ENCODE measurements at regions not wholly inside any gene's neighbourhood (a gene's known extent, or its start where the extent isn't known, plus 50 kb on each side); places are given as distances from the start of the nearest gene placed in this dataset.

GRCh38 chr7:1361016-1361755 lies 98.1 kb downstream of the MICALL2 start:
- DNase-seq: no peak

- no peak for DNase-seq
These were observed 97.5 kb downstream of the MICALL2 start for GRCh38 chr7:1361756-1362125.

DNA sequence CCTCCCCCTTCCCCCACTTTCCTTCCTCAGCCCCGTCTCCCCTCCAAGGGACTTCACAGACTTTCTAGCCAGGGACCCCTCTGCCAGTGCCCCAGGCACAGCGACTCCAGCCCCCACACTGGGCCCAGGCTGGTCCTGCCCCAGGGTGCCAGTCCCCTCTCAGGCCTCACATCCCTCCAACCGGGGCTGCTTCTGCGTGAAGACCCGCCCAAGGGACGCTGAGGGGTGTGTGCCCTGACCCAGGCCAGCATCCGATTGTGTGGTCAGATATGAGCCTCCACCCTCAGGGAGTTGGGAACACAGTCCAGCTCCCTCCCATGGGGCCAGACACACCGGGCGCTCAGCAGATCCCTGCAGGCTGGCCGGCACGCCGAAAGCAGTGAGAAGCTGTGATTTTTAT lies 97.0 kb downstream of the MICALL2 start:
- no peak for DNase-seq

GRCh38 chr7:1364068-1364905 lies 95.0 kb downstream of the MICALL2 start:
- no peak for DNase-seq

GRCh38 chr7:1364906-1365570 lies 94.2 kb downstream of the MICALL2 start:
- no peak for DNase-seq

- DNase-seq: no peak
These were observed 93.4 kb downstream of the MICALL2 start for GRCh38 chr7:1365846-1366245.

DNA sequence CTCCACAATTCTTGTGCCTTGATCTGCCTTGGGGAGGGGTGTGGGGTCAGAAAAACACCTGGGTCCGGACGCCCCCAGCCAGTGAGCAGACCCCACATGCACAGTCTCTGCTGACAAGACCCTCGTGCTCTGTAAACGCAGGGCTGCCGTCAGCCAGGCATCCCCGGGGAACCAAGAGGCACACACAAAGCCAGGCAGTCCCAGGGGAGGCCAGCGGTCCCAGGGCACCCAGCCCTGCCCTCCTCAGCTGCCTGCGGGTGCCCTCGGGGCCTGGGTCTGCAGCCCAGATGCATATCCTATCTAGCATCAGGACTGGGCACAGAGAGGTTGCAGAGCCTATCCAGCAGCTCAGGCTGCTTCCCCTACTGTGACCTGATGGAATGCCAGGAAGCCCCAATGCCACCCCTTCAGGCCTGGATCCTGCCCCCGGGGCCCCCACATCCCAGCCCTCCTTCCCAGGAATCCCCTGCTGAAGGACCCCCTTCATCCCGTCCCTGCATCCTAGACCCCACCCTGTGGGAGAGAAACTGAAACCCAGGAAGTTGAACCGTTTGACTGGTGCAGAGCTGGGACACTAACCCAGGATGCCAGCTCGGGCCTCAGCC lies 92.4 kb downstream of the MICALL2 start:
- no peak for DNase-seq

- DNase-seq: no peak
These were observed 91.6 kb downstream of the MICALL2 start for GRCh38 chr7:1367501-1368183.

GRCh38 chr7:1368184-1368681 lies 91.0 kb downstream of the MICALL2 start:
- DNase-seq: no peak

- peak; percentile 62 for DNase-seq
These were observed 90.3 kb downstream of the MICALL2 start for GRCh38 chr7:1368682-1369571.

GRCh38 chr7:1369916-1370657 lies 89.2 kb downstream of the MICALL2 start:
- DNase-seq: no peak

DNA sequence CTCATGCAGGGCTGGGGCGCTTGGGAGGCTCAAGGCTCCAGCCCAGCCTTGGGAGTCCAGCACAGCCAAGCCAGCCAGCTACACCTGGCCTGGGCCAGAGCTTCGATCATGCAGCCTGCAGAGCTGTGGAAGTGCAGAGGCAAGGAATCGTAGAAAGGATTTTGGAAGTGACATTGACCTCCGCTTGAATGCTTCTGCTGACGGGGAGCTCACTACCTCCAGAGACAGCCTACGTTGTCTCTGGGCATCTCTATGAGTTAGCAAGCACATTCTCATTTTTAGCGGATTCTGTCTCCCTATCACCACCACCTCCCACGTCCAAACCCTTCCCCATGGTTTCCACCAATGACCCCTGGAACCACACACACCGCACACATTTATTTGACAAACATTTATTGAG lies 88.5 kb downstream of the MICALL2 start:
- no peak for DNase-seq

GRCh38 chr7:1372063-1372462 lies 87.2 kb downstream of the MICALL2 start:
- no peak for DNase-seq

- DNase-seq: no peak
These were observed 86.4 kb downstream of the MICALL2 start for GRCh38 chr7:1372671-1373379.

DNA sequence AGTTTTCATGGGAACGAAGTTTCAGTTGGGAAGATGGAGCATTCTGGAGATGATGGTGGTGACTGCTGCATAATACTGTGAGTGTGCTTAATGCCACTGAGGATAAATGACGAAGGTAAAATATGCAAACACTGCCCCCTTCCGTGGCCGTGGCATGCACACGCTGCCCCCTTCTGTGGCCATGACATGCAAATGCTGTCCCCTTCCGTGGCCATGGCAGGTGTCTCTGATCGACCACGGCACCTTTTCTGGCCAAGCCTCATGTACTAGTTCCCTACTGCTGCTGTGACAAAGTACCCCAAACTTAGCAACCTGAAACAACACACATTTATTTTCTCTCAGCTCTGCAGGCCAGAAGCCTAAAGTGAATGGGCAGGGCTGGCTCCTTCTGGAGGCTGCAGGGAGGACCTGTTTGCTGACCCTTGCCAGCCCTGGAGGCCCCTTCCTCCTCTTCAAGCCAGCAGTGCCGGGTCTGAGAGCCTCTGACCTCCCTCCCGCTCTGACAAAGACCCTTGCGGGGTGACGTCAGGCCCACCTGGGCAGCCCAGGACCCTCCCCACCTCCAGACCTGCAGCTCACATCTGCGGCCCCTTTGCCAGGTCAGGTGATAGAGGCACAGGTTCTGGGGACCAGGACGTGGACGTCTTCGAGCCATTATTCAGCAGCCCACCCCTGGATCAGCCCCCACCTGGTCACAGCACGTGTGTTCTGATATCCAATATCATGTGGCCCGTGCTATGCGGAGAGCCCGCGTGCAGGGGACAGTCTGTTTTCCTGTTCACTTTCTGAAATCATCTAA lies 82.0 kb downstream of the MICALL2 start:
- DNase-seq: no peak

DNA sequence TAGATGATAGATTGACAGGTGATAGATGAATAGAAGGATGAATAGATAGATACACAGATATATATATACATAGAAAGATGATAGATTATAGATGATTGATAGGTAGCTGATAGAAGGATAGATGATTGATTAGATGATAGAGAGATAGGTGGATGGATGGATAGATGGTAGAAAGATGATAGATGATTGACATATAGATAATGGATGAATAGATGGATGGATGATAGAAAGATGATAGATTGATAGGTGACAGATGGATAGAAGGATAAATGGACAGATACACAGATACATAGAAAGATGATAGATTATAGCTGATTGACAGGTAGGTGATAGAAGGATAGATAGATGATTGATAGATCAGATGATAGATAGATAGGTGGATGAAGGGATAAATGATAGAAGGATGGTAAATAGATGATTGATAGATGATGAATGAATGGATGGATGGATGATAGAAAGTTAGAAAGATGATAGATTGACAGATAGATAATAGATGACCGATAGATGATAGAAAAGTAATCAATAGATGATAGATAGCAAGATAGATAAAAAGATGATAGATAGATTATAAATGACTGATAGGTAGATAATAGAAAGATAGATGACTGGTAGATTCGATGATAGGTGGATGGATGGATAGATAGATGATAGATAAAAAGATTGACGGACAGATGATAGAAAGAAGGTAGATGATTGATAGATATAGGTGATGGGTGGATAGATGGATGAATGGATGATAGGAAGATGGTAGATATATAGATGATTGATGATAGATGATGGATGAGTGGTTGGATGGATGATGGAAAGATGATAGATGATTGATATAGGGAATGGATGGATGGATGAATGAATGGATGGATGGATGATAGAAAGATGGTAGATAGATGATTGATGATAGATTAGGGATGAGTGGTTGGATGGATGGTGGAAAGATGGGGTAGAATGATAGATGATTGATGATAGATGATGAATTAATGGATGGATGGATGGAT lies 80.4 kb downstream of the MICALL2 start:
- no peak for DNase-seq

GRCh38 chr7:1380231-1380815 lies 78.9 kb downstream of the MICALL2 start:
- no peak for DNase-seq

Data from stimulated activated CD4-positive, alpha-beta T cell treated with anti-CD3 and anti-CD28 coated beads, Interleukin-15, amount 100 ng/mL, for 24 hours (primary cell).